Neural crest cell (in vitro differentiated cells): ENCODE measurements at regions not wholly inside any gene's neighbourhood (a gene's known extent, or its start where the extent isn't known, plus 50 kb on each side); places are given as distances from the start of the nearest gene placed in this dataset.

Experiments
- DNase-seq: peaks from one replicate; pipeline ENCODE4 v3.0.0; 2021; ENCODE audit warnings: low read depth, mixed read lengths, low spot score
- H3K27ac Mint-ChIP-seq: one replicate; pipeline ENCODE4 v1.8.0; 2021; ENCODE audit warnings: mild to moderate bottlenecking, mixed read lengths; ENCODE audit not compliant: unreplicated experiment
- H3K27me3 Mint-ChIP-seq: 2 replicates; pipeline ENCODE4 v1.8.0; 2021; ENCODE audit warnings: low read depth, mild to moderate bottlenecking, mixed read lengths
- H3K36me3 Mint-ChIP-seq: 2 replicates; pipeline ENCODE4 v1.8.0; 2021; ENCODE audit warnings: low read depth, mild to moderate bottlenecking, mixed read lengths
- H3K4me1 Mint-ChIP-seq: 2 replicates; pipeline ENCODE4 v1.8.0; 2021; ENCODE audit warnings: mixed read lengths
- H3K4me3 Mint-ChIP-seq: one replicate; pipeline ENCODE4 v1.8.0; 2021; ENCODE audit warnings: mild to moderate bottlenecking, mixed read lengths
- H3K9me3 Mint-ChIP-seq: 2 replicates; pipeline ENCODE4 v1.8.0; 2021; ENCODE audit warnings: mixed read lengths
- TF ChIP-seq, protein P1 (sequence below): fragments of 200-600 bp; sonication (generic); conservative IDR thresholded peaks from 2 replicates; pipeline ENCODE4 v1.5.0; 2021; ENCODE audit warnings: antibody characterized with exemption, mild to moderate bottlenecking

DNA sequence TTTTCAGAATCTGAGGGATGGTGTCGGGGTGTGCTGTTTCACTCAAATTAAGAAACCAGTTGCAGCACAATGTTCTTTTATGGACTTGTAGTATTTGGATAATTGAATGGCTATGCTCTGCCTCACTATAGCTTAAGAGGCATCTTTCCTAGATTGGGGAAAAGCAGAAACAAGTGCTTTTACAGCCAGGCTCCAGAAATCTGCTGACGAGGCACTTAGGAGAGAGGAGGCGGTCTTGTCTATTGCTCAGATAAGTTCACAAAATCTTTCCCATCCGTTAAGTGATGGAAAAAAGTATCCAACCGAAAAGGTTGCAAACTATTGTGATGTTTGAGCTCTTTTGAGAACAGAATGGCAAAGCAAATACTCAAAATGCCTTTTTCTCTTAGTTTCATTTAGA lies 336.1 kb upstream of the RARB start:
- Mint-ChIP-seq H3K27ac (no peak overlapping the region), H3K27me3 (no peaks in the 10 kb centered on the region), H3K36me3 (no peaks in the 10 kb centered on the region), H3K4me1 (peaks cover 28% of the 10 kb centered on the region), H3K4me3 (no peak overlapping the region), H3K9me3 (no peaks in the 10 kb centered on the region)
- TF ChIP-seq, protein P1, sequence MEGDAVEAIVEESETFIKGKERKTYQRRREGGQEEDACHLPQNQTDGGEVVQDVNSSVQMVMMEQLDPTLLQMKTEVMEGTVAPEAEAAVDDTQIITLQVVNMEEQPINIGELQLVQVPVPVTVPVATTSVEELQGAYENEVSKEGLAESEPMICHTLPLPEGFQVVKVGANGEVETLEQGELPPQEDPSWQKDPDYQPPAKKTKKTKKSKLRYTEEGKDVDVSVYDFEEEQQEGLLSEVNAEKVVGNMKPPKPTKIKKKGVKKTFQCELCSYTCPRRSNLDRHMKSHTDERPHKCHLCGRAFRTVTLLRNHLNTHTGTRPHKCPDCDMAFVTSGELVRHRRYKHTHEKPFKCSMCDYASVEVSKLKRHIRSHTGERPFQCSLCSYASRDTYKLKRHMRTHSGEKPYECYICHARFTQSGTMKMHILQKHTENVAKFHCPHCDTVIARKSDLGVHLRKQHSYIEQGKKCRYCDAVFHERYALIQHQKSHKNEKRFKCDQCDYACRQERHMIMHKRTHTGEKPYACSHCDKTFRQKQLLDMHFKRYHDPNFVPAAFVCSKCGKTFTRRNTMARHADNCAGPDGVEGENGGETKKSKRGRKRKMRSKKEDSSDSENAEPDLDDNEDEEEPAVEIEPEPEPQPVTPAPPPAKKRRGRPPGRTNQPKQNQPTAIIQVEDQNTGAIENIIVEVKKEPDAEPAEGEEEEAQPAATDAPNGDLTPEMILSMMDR = no peak
- no peak for DNase-seq

DNA sequence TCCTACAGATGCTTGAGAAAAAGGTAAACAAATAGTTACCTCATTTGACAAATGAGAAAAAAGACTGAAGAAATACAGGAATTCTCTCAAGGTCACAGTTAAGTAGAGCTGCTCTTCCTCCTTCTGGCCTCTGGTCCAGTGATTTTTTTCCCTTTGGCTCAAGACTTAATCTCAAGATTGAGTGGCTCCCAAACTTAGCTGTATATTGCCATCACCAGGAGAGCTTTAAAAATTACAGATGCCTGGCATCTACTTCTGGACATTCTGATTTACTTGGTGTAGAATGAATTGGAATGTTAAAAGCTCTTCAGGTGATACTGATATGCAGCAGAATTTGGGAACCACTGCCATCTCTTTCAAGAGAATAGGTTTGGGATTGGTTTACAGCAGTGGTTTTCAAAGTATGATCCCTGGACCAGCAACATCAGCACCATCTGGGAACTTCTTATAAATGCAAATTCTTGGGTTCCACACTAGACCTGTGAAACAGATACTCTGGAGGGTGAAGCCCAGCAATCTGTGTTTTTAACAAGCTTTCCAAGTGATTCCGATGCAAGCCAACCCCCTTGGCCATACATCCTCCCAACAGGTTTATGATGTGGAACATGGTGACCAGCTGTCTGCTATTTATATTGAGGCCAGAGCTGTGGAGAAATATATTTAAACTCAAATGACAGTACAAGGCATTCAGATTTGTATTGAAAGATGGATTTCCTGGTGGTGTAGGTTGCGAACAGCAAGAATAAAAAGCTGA lies 333.0 kb upstream of the RARB start:
- Mint-ChIP-seq H3K27me3 (no peaks in the 10 kb centered on the region), H3K36me3 (no peaks in the 10 kb centered on the region), H3K27ac (no peak overlapping the region), H3K4me1 (peaks cover 12% of the 10 kb centered on the region), H3K4me3 (no peak overlapping the region), H3K9me3 (no peaks in the 10 kb centered on the region)
- TF ChIP-seq, protein P1 = no peak
- DNase-seq = no peak

DNA sequence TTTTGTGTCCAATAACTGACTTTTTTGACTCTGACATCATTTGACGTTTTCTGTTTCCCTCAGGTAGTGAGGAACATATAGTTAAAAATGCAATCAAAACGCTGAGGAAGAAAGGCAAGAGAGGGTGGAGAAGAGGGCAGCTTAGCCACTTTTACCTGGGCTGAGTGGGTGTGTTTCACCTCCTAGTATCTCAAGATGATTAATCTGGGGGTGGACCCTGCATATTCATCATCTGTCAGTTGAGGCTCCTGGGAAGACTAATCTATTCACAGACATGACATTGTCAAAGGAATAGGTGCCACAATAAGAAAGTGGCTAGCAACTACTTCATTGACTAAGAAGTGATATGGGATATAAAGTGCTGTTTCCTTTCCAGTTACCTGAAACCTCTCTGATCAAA lies 331.5 kb upstream of the RARB start:
- peaks cover 6% of the 10 kb centered on the region for H3K4me1 Mint-ChIP-seq
- no peak overlapping the region for H3K27ac Mint-ChIP-seq
- no peaks in the 10 kb centered on the region for H3K36me3 Mint-ChIP-seq
- H3K9me3 Mint-ChIP-seq = no peaks in the 10 kb centered on the region
- no peaks in the 10 kb centered on the region for H3K27me3 Mint-ChIP-seq
- no peak overlapping the region for H3K4me3 Mint-ChIP-seq
- TF ChIP-seq, protein P1 = no peak
- DNase-seq = no peak

DNA sequence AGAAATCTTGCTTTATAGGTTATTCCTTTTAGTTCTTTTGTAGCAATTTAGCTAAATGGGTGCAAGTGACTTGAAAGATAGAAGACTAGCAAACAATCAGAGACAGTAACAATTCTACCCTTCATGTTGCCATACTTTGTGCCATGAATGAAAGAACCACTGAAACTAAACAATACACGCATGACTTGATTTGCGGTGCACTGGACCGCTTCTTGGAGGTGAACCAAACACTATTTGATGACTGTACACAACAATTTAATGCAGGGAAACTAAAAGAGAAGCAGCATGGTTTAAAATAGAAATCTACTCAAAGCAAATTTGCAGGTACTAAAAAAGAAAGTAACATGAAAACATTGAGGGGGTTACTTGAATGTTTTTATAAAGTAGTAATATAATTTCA lies 331.0 kb upstream of the RARB start:
- H3K9me3 Mint-ChIP-seq = no peaks in the 10 kb centered on the region
- H3K27ac Mint-ChIP-seq = no peak overlapping the region
- TF ChIP-seq, protein P1 = no peak
- no peaks in the 10 kb centered on the region for H3K27me3 Mint-ChIP-seq
- no peak overlapping the region for H3K4me3 Mint-ChIP-seq
- H3K4me1 Mint-ChIP-seq = peaks cover 1% of the 10 kb centered on the region
- H3K36me3 Mint-ChIP-seq = no peaks in the 10 kb centered on the region
- DNase-seq = no peak

DNA sequence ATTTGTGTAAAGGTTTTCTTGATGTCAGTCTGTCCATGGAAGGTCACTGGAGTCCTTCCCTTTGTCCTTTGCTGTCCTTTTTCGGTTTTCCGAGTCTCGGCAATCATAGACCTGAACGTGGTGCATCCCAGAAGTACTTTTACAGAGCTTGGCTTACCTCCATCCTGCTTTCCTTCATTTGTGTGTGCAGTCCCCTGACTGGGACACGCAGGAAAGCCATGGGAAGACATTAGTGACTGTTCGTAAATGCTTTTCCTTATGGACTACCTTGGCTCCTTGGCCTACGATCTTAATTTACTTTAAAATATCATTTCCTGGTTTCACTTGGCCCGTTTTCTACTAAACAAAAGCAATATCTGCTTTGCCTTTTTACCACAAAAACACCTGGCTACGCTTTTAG lies 328.4 kb upstream of the RARB start:
- Mint-ChIP-seq H3K36me3 (no peaks in the 10 kb centered on the region), H3K4me3 (no peak overlapping the region), H3K27me3 (no peaks in the 10 kb centered on the region), H3K27ac (no peak overlapping the region), H3K9me3 (no peaks in the 10 kb centered on the region), H3K4me1 (peaks cover 14% of the 10 kb centered on the region)
- DNase-seq = no peak
- TF ChIP-seq, protein P1 = no peak
